SK-N-SH (cell line): ENCODE measurements at regions not wholly inside any gene's neighbourhood (a gene's known extent, or its start where the extent isn't known, plus 50 kb on each side); places are given as distances from the start of the nearest gene placed in this dataset.

Source experiments
- CTCF ChIA-PET: fragments of 300-600, 350-600 bp; formaldehyde crosslinking; extraction: SDS; loops from one replicate; lab custom pipeline; 2021; lab: Yijun Ruan, JAX
- POLR2A ChIA-PET: fragments of 350-600 bp; sonication (Branson Sonifier 250); formaldehyde crosslinking; extraction: SDS; loops from one replicate; lab custom pipeline; 2020; ENCODE audit warnings: antibody characterized with exemption, inconsistent platforms; lab: Yijun Ruan, JAX
- DNase-seq: peaks from one replicate; pipeline ENCODE4 v3.0.0; 2012
- H2AFZ ChIP-seq: fragments of 200-600 bp; sonication (generic); 2 replicates; pipeline ENCODE4 v1.8.1; 2016; ENCODE audit warnings: antibody characterized with exemption, mild to moderate bottlenecking, low read depth
- H3F3A ChIP-seq: fragments of 200-600 bp; sonication (generic); replicated peaks from 2 replicates; pipeline ENCODE3; 2016; ENCODE audit warnings: antibody characterized with exemption, mild to moderate bottlenecking; ENCODE audit not compliant: insufficient read depth
- H3K27ac ChIP-seq, 2 experiments: fragments of 200-500 bp in 1 of 2; fragments of 200-600 bp in 1 of 2; sonication (Bioruptor generic) in 1 of 2; sonication (generic), shearing (Covaris generic) in 1 of 2; 2 replicates each; pipeline versions ENCODE4 v1.5.1 to v1.6.1; 2014 to 2016; ENCODE audit warnings: low read depth in 2 of 2, inconsistent platforms in 1 of 2, low read length in 1 of 2, mild to moderate bottlenecking in 1 of 2, mixed read lengths in 1 of 2
- H3K27me3 ChIP-seq: fragments of 200-600 bp; sonication (generic), shearing (Covaris generic); 2 replicates; pipeline ENCODE4 v1.6.1; 2016; ENCODE audit warnings: mixed run types; ENCODE audit not compliant: insufficient read depth
- H3K36me3 ChIP-seq, 2 experiments: fragments of 200-500 bp in 1 of 2; fragments of 200-600 bp in 1 of 2; sonication (Bioruptor generic) in 1 of 2; sonication (generic) in 1 of 2; replicated peaks in 1 of 2; 2 replicates each; pipeline versions ENCODE3 to v1.5.1; 2014 to 2016; ENCODE audit warnings: low read length in 1 of 2, mild to moderate bottlenecking in 1 of 2; ENCODE audit not compliant: insufficient read depth in 2 of 2, control insufficient read depth in 1 of 2
- H3K4me1 ChIP-seq, 2 experiments: fragments of 200-500 bp in 1 of 2; fragments of 200-600 bp in 1 of 2; sonication (Bioruptor generic) in 1 of 2; sonication (generic), shearing (Covaris generic) in 1 of 2; 2 replicates each; pipeline versions ENCODE4 v1.5.1 to v1.6.1; 2014 to 2016; ENCODE audit warnings: low read depth in 1 of 2, low read length in 1 of 2, mixed run types in 1 of 2; ENCODE audit not compliant: insufficient read depth in 2 of 2, control insufficient read depth in 1 of 2
- H3K4me2 ChIP-seq: fragments of 200-600 bp; sonication (generic), shearing (Covaris generic); 2 replicates; pipeline ENCODE4 v1.6.1; 2017; ENCODE audit warnings: mixed run types
- H3K4me3 ChIP-seq, 2 experiments: fragments of 200-500 bp in 1 of 2; fragments of 200-600 bp in 1 of 2; sonication (Bioruptor generic) in 1 of 2; sonication (generic), shearing (Covaris generic) in 1 of 2; 2 replicates each; pipeline versions ENCODE4 v1.5.1 to v1.8.1; 2014 to 2016; ENCODE audit warnings: low read depth in 2 of 2, inconsistent platforms in 1 of 2, low read length in 1 of 2, mild to moderate bottlenecking in 1 of 2, mixed read lengths in 1 of 2, moderate library complexity in 1 of 2
- H3K79me2 ChIP-seq: fragments of 200-600 bp; sonication (generic); 2 replicates; pipeline ENCODE4 v1.8.1; 2017; ENCODE audit warnings: mild to moderate bottlenecking; ENCODE audit not compliant: insufficient read depth
- H3K9ac ChIP-seq: fragments of 200-600 bp; sonication (generic); 2 replicates; pipeline ENCODE4 v1.6.1; 2017; ENCODE audit warnings: mixed run types
- H3K9me2 ChIP-seq: fragments of 200-600 bp; sonication (generic); 2 replicates; pipeline ENCODE4 v1.6.1; 2017; ENCODE audit warnings: mixed run types
- H3K9me3 ChIP-seq: fragments of 200-600 bp; sonication (generic); 2 replicates; pipeline ENCODE4 v1.6.1; 2017; ENCODE audit warnings: mixed run types, mild to moderate bottlenecking, moderate library complexity
- H4K20me1 ChIP-seq: fragments of 200-600 bp; sonication (generic); 2 replicates; pipeline ENCODE4 v1.6.1; 2017; ENCODE audit warnings: mild to moderate bottlenecking, mixed run types; ENCODE audit not compliant: insufficient read depth
- CHD2 ChIP-seq: fragments of 150-350 bp; IDR thresholded peaks from 2 replicates; pipeline ENCODE4 v1.6.1; 2018; ENCODE audit warnings: low read length; ENCODE audit not compliant: partially characterized antibody
- CTCF ChIP-seq: fragments of 200-600 bp; sonication (generic); IDR thresholded peaks from 2 replicates; pipeline ENCODE4 v1.6.1; 2017; ENCODE audit warnings: antibody characterized with exemption, mild to moderate bottlenecking, moderate library complexity
- ELF1 ChIP-seq: IDR thresholded peaks from 2 replicates; pipeline ENCODE4 v1.4.0; 2012
- EP300 ChIP-seq, 2 experiments: IDR thresholded peaks; 2 replicates each; pipeline versions ENCODE4 v1.4.0 to v1.6.1; 2012; ENCODE audit warnings: borderline replicate concordance in 1 of 2, low read depth in 1 of 2, low read length in 1 of 2
- GATA2 ChIP-seq: sonication (generic); formaldehyde crosslinking; IDR thresholded peaks from 2 replicates; pipeline ENCODE4 v1.5.0; 2020; ENCODE audit warnings: mild to moderate bottlenecking, missing genetic modification reagents
- MAX ChIP-seq: IDR thresholded peaks from 2 replicates; pipeline ENCODE4 v1.4.0; 2012; ENCODE audit warnings: low read depth
- MEF2A ChIP-seq: IDR thresholded peaks from 2 replicates; pipeline ENCODE4 v1.4.0; 2012; ENCODE audit warnings: low read depth, borderline replicate concordance
- MXI1 ChIP-seq: IDR thresholded peaks from 2 replicates; pipeline ENCODE4 v1.6.1; 2012; ENCODE audit warnings: mild to moderate bottlenecking, low read depth, low read length, improper control_type of control experiment
- NFIC ChIP-seq: IDR thresholded peaks from 2 replicates; pipeline ENCODE4 v1.4.0; 2012; ENCODE audit warnings: borderline replicate concordance
- RAD21 ChIP-seq: IDR thresholded peaks from 2 replicates; pipeline ENCODE4 v1.6.1; 2012; ENCODE audit warnings: mild to moderate bottlenecking, low read length
- RFX5 ChIP-seq: IDR thresholded peaks from 2 replicates; pipeline ENCODE4 v1.6.1; 2012; ENCODE audit warnings: mild to moderate bottlenecking, improper control_type of control experiment, low read length
- RXRA ChIP-seq: IDR thresholded peaks from 2 replicates; pipeline ENCODE4 v1.4.0; 2012; ENCODE audit warnings: low read depth, mild to moderate bottlenecking, borderline replicate concordance
- TCF12 ChIP-seq: IDR thresholded peaks from 2 replicates; pipeline ENCODE4 v1.4.0; 2012
- TEAD4 ChIP-seq: IDR thresholded peaks from 2 replicates; pipeline ENCODE4 v1.4.0; 2012; ENCODE audit warnings: mild to moderate bottlenecking, borderline replicate concordance; ENCODE audit not compliant: insufficient read depth
- USF2 ChIP-seq: fragments of 150-350 bp; IDR thresholded peaks from 2 replicates; pipeline ENCODE4 v1.6.1; 2017; ENCODE audit warnings: antibody characterized with exemption, low read length, low read depth, borderline replicate concordance
- WGBS: methylation state at CpG from one replicate; pipeline ENCODE4 v1.1.6; 2017; ENCODE audit warnings: low lambda C conversion rate; 5-methylcytosine and 5-hydroxymethylcytosine counted together
- TF ChIP-seq, protein P1 (sequence below): IDR thresholded peaks from 2 replicates; pipeline ENCODE4 v1.4.0; 2012; ENCODE audit warnings: low read depth, borderline replicate concordance
- TF ChIP-seq, protein P2 (sequence below): IDR thresholded peaks from 2 replicates; pipeline ENCODE4; 2012

DNA sequence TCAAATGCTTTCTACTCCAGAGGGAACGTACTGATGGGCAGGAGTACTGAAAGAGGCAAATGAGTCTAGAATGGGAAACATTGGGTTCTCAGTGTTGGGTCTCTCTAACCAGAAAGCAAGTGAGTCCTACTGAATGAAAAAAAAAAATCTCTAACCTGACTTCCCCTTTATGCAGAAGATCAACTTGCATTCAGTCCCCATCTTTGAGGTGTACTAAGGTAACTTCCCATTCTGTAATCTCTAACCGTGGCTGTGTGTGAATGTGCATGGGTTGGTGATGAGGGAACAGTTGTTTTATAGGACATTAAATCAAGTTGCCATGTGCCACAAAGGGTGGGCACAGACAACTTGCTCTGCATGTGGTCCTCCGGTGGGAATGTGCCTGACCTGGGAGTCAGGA lies 264.6 kb upstream of the CLINT1 start:
- Histone ChIP-seq H3K79me2 (no peaks in the 10 kb centered on the region), H3K4me1 (peaks cover 0 to 5% of the 10 kb centered on the region in 2 experiments; a peak in 1 of 4 replicates), H3F3A (peaks cover 7% of the 10 kb centered on the region), H2AFZ (no peak overlapping the region), H3K27me3 (no peaks in the 10 kb centered on the region), H4K20me1 (no peaks in the 10 kb centered on the region), H3K9ac (no peak overlapping the region), H3K36me3 (no peaks in the 10 kb centered on the region), H3K4me2 (no peak overlapping the region), H3K4me3 (no peak overlapping the region), H3K9me2 (no peaks in the 10 kb centered on the region), H3K9me3 (no peaks in the 10 kb centered on the region), H3K27ac (no peak overlapping the region)
- ChIA-PET CTCF (interaction anchor here (0.9 to 1.7 kb wide), 2 partner anchors 21 to 361 kb away, joined by 3 to 4 read pairs; no protein-coding TSS in a partner anchor), POLR2A (no interaction called here)
- WGBS = 52% methylated on average over 3 of the region's 3 CpGs
- no peak for TF ChIP-seq MXI1
- TF ChIP-seq MEF2A = no peak
- no peak for TF ChIP-seq CHD2
- no peak for TF ChIP-seq RXRA
- TF ChIP-seq NFIC = no peak
- no peak for TF ChIP-seq RAD21
- no peak for TF ChIP-seq GATA2 (CRISPR knock-in tag)
- TF ChIP-seq, protein P1, sequence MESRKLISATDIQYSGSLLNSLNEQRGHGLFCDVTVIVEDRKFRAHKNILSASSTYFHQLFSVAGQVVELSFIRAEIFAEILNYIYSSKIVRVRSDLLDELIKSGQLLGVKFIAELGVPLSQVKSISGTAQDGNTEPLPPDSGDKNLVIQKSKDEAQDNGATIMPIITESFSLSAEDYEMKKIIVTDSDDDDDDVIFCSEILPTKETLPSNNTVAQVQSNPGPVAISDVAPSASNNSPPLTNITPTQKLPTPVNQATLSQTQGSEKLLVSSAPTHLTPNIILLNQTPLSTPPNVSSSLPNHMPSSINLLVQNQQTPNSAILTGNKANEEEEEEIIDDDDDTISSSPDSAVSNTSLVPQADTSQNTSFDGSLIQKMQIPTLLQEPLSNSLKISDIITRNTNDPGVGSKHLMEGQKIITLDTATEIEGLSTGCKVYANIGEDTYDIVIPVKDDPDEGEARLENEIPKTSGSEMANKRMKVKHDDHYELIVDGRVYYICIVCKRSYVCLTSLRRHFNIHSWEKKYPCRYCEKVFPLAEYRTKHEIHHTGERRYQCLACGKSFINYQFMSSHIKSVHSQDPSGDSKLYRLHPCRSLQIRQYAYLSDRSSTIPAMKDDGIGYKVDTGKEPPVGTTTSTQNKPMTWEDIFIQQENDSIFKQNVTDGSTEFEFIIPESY = no peak
- no peak for TF ChIP-seq TEAD4
- no peak for DNase-seq

DNA sequence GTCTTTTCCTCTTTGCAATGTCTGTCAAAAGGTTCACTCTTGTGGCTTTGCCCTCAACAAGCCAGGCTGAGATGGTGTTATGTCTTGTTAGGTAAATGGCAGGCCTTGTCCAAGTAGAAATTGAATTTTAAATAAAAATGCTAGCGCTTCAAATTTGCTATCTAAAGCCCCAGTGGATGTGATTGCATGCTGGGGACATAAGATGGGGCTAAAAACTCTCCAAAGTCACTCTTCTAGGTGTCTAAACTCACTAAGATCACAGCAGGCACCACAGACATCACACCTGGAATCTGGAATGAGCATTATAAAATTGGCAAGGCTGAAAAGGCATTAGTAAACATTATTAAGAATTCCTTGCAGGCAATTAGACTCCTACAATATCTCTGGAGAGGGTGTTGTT lies 262.7 kb upstream of the CLINT1 start:
- Histone ChIP-seq H3K4me3 (no peak overlapping the region), H3K79me2 (no peaks in the 10 kb centered on the region), H3K27ac (peak overlapping the region in 1 of 2 experiments; percentile 87; a peak in 1 of 4 replicates), H2AFZ (peak overlapping the region; percentile 60; the same call in 1 of the 2 replicates), H3K9ac (no peak overlapping the region), H3K4me2 (no peak overlapping the region), H3F3A (peaks cover 7% of the 10 kb centered on the region), H3K4me1 (peaks cover 0 to 1% of the 10 kb centered on the region in 2 experiments; a peak in 1 of 4 replicates), H4K20me1 (no peaks in the 10 kb centered on the region), H3K9me2 (no peaks in the 10 kb centered on the region), H3K27me3 (no peaks in the 10 kb centered on the region), H3K36me3 (no peaks in the 10 kb centered on the region), H3K9me3 (no peaks in the 10 kb centered on the region)
- no peak for DNase-seq
- POLR2A ChIA-PET = no interaction called here
- CTCF ChIA-PET = no interaction called here
- WGBS = 44% methylated on average over 1 of the region's 1 CpG
- TF ChIP-seq MAX (no peak), CTCF (peak; percentile 14; the same call in 1 of the 2 replicates), MEF2A (no peak), ELF1 (no peak), USF2 (no peak), RFX5 (no peak), MXI1 (no peak), EP300 (IDR thresholded peaks at IDR 0.05; ENCODE audit: borderline replicate concordance in 1 of 2, low read depth in 1 of 2, low read length in 1 of 2) (no peak), TCF12 (no peak), RAD21 (peak; percentile 35)
- TF ChIP-seq, protein P2, sequence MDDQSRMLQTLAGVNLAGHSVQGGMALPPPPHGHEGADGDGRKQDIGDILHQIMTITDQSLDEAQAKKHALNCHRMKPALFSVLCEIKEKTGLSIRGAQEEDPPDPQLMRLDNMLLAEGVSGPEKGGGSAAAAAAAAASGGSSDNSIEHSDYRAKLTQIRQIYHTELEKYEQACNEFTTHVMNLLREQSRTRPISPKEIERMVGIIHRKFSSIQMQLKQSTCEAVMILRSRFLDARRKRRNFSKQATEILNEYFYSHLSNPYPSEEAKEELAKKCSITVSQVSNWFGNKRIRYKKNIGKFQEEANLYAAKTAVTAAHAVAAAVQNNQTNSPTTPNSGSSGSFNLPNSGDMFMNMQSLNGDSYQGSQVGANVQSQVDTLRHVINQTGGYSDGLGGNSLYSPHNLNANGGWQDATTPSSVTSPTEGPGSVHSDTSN = no peak
